Activated CD4-positive, alpha-beta T cell treated with anti-CD3 and anti-CD28 coated beads, Interleukin-2, amount 50 U/mL, for 4 hours (primary cell): ENCODE measurements at regions not wholly inside any gene's neighbourhood (a gene's known extent, or its start where the extent isn't known, plus 50 kb on each side); places are given as distances from the start of the nearest gene placed in this dataset.
A peak's percentile ranks its signal among the peaks of the same experiment; 100 is the strongest.
"Not testable (repeated sequence)": the region's sequence is repeated elsewhere in the genome, so short reads cannot be mapped to it uniquely, and the experiment has no call there.

Experiments
- DNase-seq, 2 experiments: peaks; one replicate each; pipeline ENCODE4 v3.0.0-alpha.2; 2020

GRCh38 chr9:41016699-41017098, 111.8 kb downstream of the FOXD4L6 start:
- not testable (repeated sequence) for DNase-seq

GRCh38 chr9:40999952-41000700, 128.4 kb downstream of the FOXD4L6 start:
- not testable (repeated sequence) for DNase-seq

GRCh38 chr9:40995490-40995889, 133.0 kb downstream of the FOXD4L6 start:
- DNase-seq, result not testable (repeated sequence)

GRCh38 chr9:40993842-40994241, 134.6 kb downstream of the FOXD4L6 start:
- DNase-seq, result not testable (repeated sequence)

- DNase-seq, result not testable (repeated sequence)
Measured at GRCh38 chr9:40993375-40993774, 135.1 kb downstream of the FOXD4L6 start.

GRCh38 chr9:40992472-40992821, 136.0 kb downstream of the FOXD4L6 start:
- DNase-seq, result peak in 1 of 2 experiments; percentile 10

- peak; percentile 94 to 95 for DNase-seq
Measured at GRCh38 chr9:40991741-40992471, 136.6 kb downstream of the FOXD4L6 start.

GRCh38 chr9:40991100-40991740, 137.3 kb downstream of the FOXD4L6 start:
- not testable (repeated sequence) for DNase-seq

GRCh38 chr9:40986332-40986731, 142.1 kb downstream of the FOXD4L6 start:
- not testable (repeated sequence) for DNase-seq

GRCh38 chr9:40975351-40975750, 153.1 kb downstream of the FOXD4L6 start:
- DNase-seq, result not testable (repeated sequence)

- not testable (repeated sequence) for DNase-seq
Measured at GRCh38 chr9:40974912-40975311, 153.6 kb downstream of the FOXD4L6 start.

GRCh38 chr9:40971773-40972172, 156.7 kb downstream of the FOXD4L6 start:
- not testable (repeated sequence) for DNase-seq

- not testable (repeated sequence) for DNase-seq
Measured at GRCh38 chr9:40970340-40970739, 158.1 kb downstream of the FOXD4L6 start.

GRCh38 chr9:40962461-40962860, 166.0 kb downstream of the FOXD4L6 start:
- not testable (repeated sequence) for DNase-seq

GRCh38 chr9:40951876-40952494, 176.5 kb downstream of the FOXD4L6 start:
- DNase-seq, result not testable (repeated sequence)

- not testable (repeated sequence) for DNase-seq
Measured at GRCh38 chr9:40946228-40946627, 182.3 kb downstream of the FOXD4L6 start.

GRCh38 chr9:40942730-40943129, 185.8 kb downstream of the FOXD4L6 start:
- DNase-seq, result not testable (repeated sequence)

GRCh38 chr9:40939888-40940209, 188.6 kb downstream of the FOXD4L6 start:
- not testable (repeated sequence) for DNase-seq

GRCh38 chr9:40939201-40939887, 189.1 kb downstream of the FOXD4L6 start:
- not testable (repeated sequence) for DNase-seq

GRCh38 chr9:40935336-40935735, 193.1 kb downstream of the FOXD4L6 start:
- no peak for DNase-seq

- not testable (repeated sequence) for DNase-seq
Measured at GRCh38 chr9:40934480-40934879, 194.0 kb downstream of the FOXD4L6 start.

GRCh38 chr9:40930426-40930825, 198.1 kb downstream of the FOXD4L6 start:
- DNase-seq, result not testable (repeated sequence)

- not testable (repeated sequence) for DNase-seq
Measured at GRCh38 chr9:40929488-40929845, 199.0 kb downstream of the FOXD4L6 start.
